GM23338 (cell line): ENCODE measurements at regions not wholly inside any gene's neighbourhood (a gene's known extent, or its start where the extent isn't known, plus 50 kb on each side); places are given as distances from the start of the nearest gene placed in this dataset.

Source experiments
- ATAC-seq: fragments of 200-7000 bp; cut with Tn5 transposase; 3 replicates; pipeline ENCODE4 v1.9.1; 2020
- DNase-seq: peaks from one replicate; pipeline ENCODE4 v3.0.0-alpha.2; 2015; ENCODE audit warnings: low spot score
- H2AFZ ChIP-seq: fragments of 200-600 bp; sonication (generic); 2 replicates; pipeline ENCODE4 v1.8.0; 2016; ENCODE audit warnings: antibody characterized with exemption, mild to moderate bottlenecking, moderate library complexity
- H3F3A ChIP-seq: fragments of 200-600 bp; sonication (generic); replicated peaks from 2 replicates; pipeline ENCODE4 v1.8.0; 2017; ENCODE audit warnings: antibody characterized with exemption, mixed run types, low read depth
- H3K27ac ChIP-seq: fragments of 200-600 bp; sonication (generic); 2 replicates; pipeline ENCODE4 v1.6.1; 2016; ENCODE audit warnings: low read depth
- H3K27me3 ChIP-seq: fragments of 200-600 bp; sonication (generic); 2 replicates; pipeline ENCODE4 v1.8.0; 2016; ENCODE audit warnings: mild to moderate bottlenecking, mixed run types, moderate library complexity; ENCODE audit not compliant: insufficient read depth
- H3K36me3 ChIP-seq: fragments of 200-600 bp; sonication (generic); 2 replicates; pipeline ENCODE4 v1.8.0; 2016; ENCODE audit warnings: mild to moderate bottlenecking; ENCODE audit not compliant: insufficient read depth
- H3K4me1 ChIP-seq: fragments of 200-600 bp; sonication (generic); 2 replicates; pipeline ENCODE4 v1.8.0; 2016; ENCODE audit warnings: mild to moderate bottlenecking, moderate library complexity; ENCODE audit not compliant: insufficient read depth
- H3K4me2 ChIP-seq: fragments of 200-600 bp; sonication (generic); 2 replicates; pipeline ENCODE4 v1.7.1; 2017; ENCODE audit warnings: mixed run types
- H3K4me3 ChIP-seq: fragments of 200-600 bp; sonication (generic); 2 replicates; pipeline ENCODE4 v1.6.1; 2016; ENCODE audit warnings: mixed run types
- H3K79me2 ChIP-seq: fragments of 200-600 bp; sonication (generic); replicated peaks from 2 replicates; pipeline ENCODE4 v1.8.0; 2017; ENCODE audit warnings: mild to moderate bottlenecking; ENCODE audit not compliant: insufficient read depth
- H3K9me2 ChIP-seq: fragments of 200-600 bp; sonication (generic); 2 replicates; pipeline ENCODE4 v1.8.0; 2017; ENCODE audit not compliant: insufficient read depth
- H4K20me1 ChIP-seq: fragments of 200-600 bp; sonication (generic); replicated peaks from 2 replicates; pipeline ENCODE4 v1.8.0; 2017; ENCODE audit warnings: mild to moderate bottlenecking; ENCODE audit not compliant: insufficient read depth
- H3K27ac Mint-ChIP-seq: 2 replicates; pipeline ENCODE4 v1.8.0; 2020; ENCODE audit warnings: inconsistent platforms, mild to moderate bottlenecking, moderate library complexity, mixed read lengths
- H3K27me3 Mint-ChIP-seq: 3 replicates; pipeline ENCODE4 v1.8.0; 2022; ENCODE audit warnings: low read depth, mild to moderate bottlenecking, moderate library complexity, mixed read lengths, inconsistent platforms; ENCODE audit not compliant: insufficient read depth, poor library complexity
- H3K36me3 Mint-ChIP-seq: 3 replicates; pipeline ENCODE4 v1.8.0; 2021; ENCODE audit warnings: low read depth, mild to moderate bottlenecking, inconsistent platforms, moderate library complexity, mixed read lengths
- H3K4me1 Mint-ChIP-seq: 3 replicates; pipeline ENCODE4 v1.8.0; 2020; ENCODE audit warnings: mild to moderate bottlenecking, inconsistent platforms, mixed read lengths
- H3K4me3 Mint-ChIP-seq: 3 replicates; pipeline ENCODE4 v1.8.0; 2021; ENCODE audit warnings: moderate library complexity, mild to moderate bottlenecking, inconsistent platforms, mixed read lengths
- H3K9me3 Mint-ChIP-seq: 3 replicates; pipeline ENCODE4 v1.8.0; 2020; ENCODE audit warnings: moderate library complexity, mild to moderate bottlenecking, inconsistent platforms, mixed read lengths
- CREB1 ChIP-seq: fragments of 250-450 bp; sonication (Bioruptor Pico); IDR thresholded peaks from 2 replicates; pipeline ENCODE4 v1.5.0; 2020; ENCODE audit warnings: low read depth, mild to moderate bottlenecking, moderate library complexity
- CTCF ChIP-seq, 2 experiments: fragments of 200-600 bp in 1 of 2; sonication (generic) in 1 of 2; conservative IDR thresholded peaks; 2 replicates each; pipeline versions ENCODE4 v1.5.1 to v1.6.1; 2016 to 2017; ENCODE audit warnings: antibody characterized with exemption in 2 of 2, low read depth in 2 of 2, mild to moderate bottlenecking in 2 of 2, moderate library complexity in 1 of 2
- ETS1 ChIP-seq: IDR thresholded peaks from 2 replicates; pipeline ENCODE4 v1.6.1; 2016; ENCODE audit warnings: antibody characterized with exemption
- EZH2 ChIP-seq: fragments of 200-600 bp; sonication (generic); IDR thresholded peaks from one replicate; pipeline ENCODE4 v1.8.0; 2017; ENCODE audit warnings: antibody characterized with exemption, mild to moderate bottlenecking, low read depth; ENCODE audit not compliant: unreplicated experiment
- EZH2phosphoT487 ChIP-seq: fragments of 200-600 bp; sonication (generic); IDR thresholded peaks from one replicate; pipeline ENCODE4 v1.8.1; 2018; ENCODE audit warnings: antibody characterized with exemption; ENCODE audit not compliant: unreplicated experiment
- JUNB ChIP-seq: IDR thresholded peaks from one replicate; pipeline ENCODE4 v1.6.1; 2016; ENCODE audit warnings: antibody characterized with exemption; ENCODE audit not compliant: unreplicated experiment
- NANOG ChIP-seq: IDR thresholded peaks from 2 replicates; pipeline ENCODE4 v1.6.1; 2016; ENCODE audit warnings: antibody characterized with exemption, borderline replicate concordance
- POLR2AphosphoS5 ChIP-seq: IDR thresholded peaks from 2 replicates; pipeline ENCODE4 v1.6.1; 2016; ENCODE audit warnings: antibody characterized with exemption, low read depth
- REST ChIP-seq: IDR thresholded peaks from one replicate; pipeline ENCODE4 v1.6.1; 2018; ENCODE audit warnings: antibody characterized with exemption; ENCODE audit not compliant: unreplicated experiment
- STAT1 ChIP-seq: IDR thresholded peaks from one replicate; pipeline ENCODE4 v1.6.1; 2016; ENCODE audit warnings: antibody characterized with exemption; ENCODE audit not compliant: unreplicated experiment
- ZNF114 ChIP-seq: fragments of 250-450 bp; sonication (Bioruptor Pico); IDR thresholded peaks from 2 replicates; pipeline ENCODE4 v1.5.0; 2020; ENCODE audit warnings: mild to moderate bottlenecking, moderate library complexity
- ZNF331 ChIP-seq: fragments of 250-450 bp; sonication (Bioruptor Pico); IDR thresholded peaks from 2 replicates; pipeline ENCODE4 v1.5.0; 2020; ENCODE audit warnings: low read depth, mild to moderate bottlenecking, moderate library complexity
- ZNF462 ChIP-seq: fragments of 250-450 bp; sonication (Bioruptor Pico); IDR thresholded peaks from 2 replicates; pipeline ENCODE4 v1.5.0; 2020; ENCODE audit warnings: mild to moderate bottlenecking, moderate library complexity

- H3K4me1 Mint-ChIP-seq, result no peaks in the 10 kb centered on the region
- H3K4me2 ChIP-seq, result no peak overlapping the region
- H4K20me1 ChIP-seq, result no peaks in the 10 kb centered on the region
- H3K36me3 Mint-ChIP-seq, result no peaks in the 10 kb centered on the region
- no peak overlapping the region for H3K27ac ChIP-seq
- no peaks in the 10 kb centered on the region for H3K27me3 ChIP-seq
- H3K27ac Mint-ChIP-seq, result no peak overlapping the region
- no peaks in the 10 kb centered on the region for H3K9me2 ChIP-seq
- no peaks in the 10 kb centered on the region for H3K9me3 Mint-ChIP-seq
- no peaks in the 10 kb centered on the region for H3K27me3 Mint-ChIP-seq
- H3F3A ChIP-seq, result no peaks in the 10 kb centered on the region
- H3K4me3 Mint-ChIP-seq, result no peak overlapping the region
- H3K79me2 ChIP-seq, result no peaks in the 10 kb centered on the region
- no peak overlapping the region for H2AFZ ChIP-seq
- DNase-seq, result no peak
- no peaks in the 10 kb centered on the region for H3K4me1 ChIP-seq
- ATAC-seq, result no peak
- no peak for TF ChIP-seq ZNF462 (CRISPR knock-in tag)
- no peak for TF ChIP-seq ETS1
- no peak for TF ChIP-seq EZH2phosphoT487
- no peak for TF ChIP-seq REST
- no peak for TF ChIP-seq NANOG
- TF ChIP-seq ZNF114 (CRISPR knock-in tag), result no peak
- TF ChIP-seq POLR2AphosphoS5, result no peak
- TF ChIP-seq STAT1, result no peak
- TF ChIP-seq CTCF (conservative IDR thresholded peaks at IDR 0.05; ENCODE audit: low read depth in 2 of 2), result no peak
- no peak for TF ChIP-seq ZNF331 (CRISPR knock-in tag)
- no peak for TF ChIP-seq EZH2
- TF ChIP-seq JUNB, result no peak
- no peak for TF ChIP-seq CREB1
- H3K4me3 ChIP-seq, result no peak overlapping the region
- no peaks in the 10 kb centered on the region for H3K36me3 ChIP-seq
Observed at GRCh38 chr12:24057920-24058476, 108.5 kb upstream of the SOX5 start.
